ENCODE measurements at regions not wholly inside any gene's neighbourhood (a gene's known extent, or its start where the extent isn't known, plus 50 kb on each side); places are given as distances from the start of the nearest gene placed in this dataset.

- POLR2A ChIA-PET = no interaction called here
- DNase-seq (ENCODE audit: extremely low spot score) = no peak
- TF ChIP-seq, protein P1, sequence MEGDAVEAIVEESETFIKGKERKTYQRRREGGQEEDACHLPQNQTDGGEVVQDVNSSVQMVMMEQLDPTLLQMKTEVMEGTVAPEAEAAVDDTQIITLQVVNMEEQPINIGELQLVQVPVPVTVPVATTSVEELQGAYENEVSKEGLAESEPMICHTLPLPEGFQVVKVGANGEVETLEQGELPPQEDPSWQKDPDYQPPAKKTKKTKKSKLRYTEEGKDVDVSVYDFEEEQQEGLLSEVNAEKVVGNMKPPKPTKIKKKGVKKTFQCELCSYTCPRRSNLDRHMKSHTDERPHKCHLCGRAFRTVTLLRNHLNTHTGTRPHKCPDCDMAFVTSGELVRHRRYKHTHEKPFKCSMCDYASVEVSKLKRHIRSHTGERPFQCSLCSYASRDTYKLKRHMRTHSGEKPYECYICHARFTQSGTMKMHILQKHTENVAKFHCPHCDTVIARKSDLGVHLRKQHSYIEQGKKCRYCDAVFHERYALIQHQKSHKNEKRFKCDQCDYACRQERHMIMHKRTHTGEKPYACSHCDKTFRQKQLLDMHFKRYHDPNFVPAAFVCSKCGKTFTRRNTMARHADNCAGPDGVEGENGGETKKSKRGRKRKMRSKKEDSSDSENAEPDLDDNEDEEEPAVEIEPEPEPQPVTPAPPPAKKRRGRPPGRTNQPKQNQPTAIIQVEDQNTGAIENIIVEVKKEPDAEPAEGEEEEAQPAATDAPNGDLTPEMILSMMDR (IDR thresholded peaks at IDR 0.05; ENCODE audit: control extremely low read depth, extremely low read depth, low read depth, missing control alignments) = no peak
- CTCF ChIA-PET = interaction anchor here (1.7 kb wide), 1 partner anchor 15 kb away, joined by 4 read pairs; no protein-coding TSS in a partner anchor
Measured at GRCh38 chr10:76763376-76763775, 874.2 kb downstream of the KCNMA1 start.

DNA sequence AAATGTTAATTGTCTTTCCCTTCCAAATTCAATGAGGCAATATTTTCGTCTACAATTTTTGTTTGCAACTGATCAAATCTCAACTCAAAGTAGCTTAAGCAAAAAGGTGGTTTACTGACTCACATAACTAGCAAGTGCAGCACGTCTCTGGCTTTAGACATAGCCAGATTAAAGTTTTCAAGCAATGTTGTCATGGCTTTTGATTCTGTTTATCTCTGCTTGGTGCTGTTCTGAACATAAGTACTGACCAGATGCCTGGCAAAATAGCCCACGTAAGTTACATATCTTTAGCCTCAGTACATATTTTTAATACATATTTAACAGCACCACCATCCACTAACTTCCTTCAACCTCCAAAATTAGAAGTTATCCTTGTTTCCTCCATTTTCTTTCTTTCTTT is 877.9 kb downstream of the KCNMA1 start:
- TF ChIP-seq, protein P1 (IDR thresholded peaks at IDR 0.05; ENCODE audit: control extremely low read depth, extremely low read depth, low read depth, missing control alignments) = no peak
- no peak for DNase-seq (ENCODE audit: extremely low spot score)
- ChIA-PET CTCF (no interaction called here), POLR2A (no interaction called here)

- POLR2A ChIA-PET = no interaction called here
- CTCF ChIA-PET = interaction anchor here (1.9 kb wide), 1 partner anchor 11 kb away, joined by 5 read pairs; no protein-coding TSS in a partner anchor
- TF ChIP-seq, protein P1 (IDR thresholded peaks at IDR 0.05; ENCODE audit: control extremely low read depth, extremely low read depth, low read depth, missing control alignments) = no peak
- DNase-seq (ENCODE audit: extremely low spot score) = no peak
Measured at GRCh38 chr10:76743169-76743568, 894.4 kb downstream of the KCNMA1 start.

DNA sequence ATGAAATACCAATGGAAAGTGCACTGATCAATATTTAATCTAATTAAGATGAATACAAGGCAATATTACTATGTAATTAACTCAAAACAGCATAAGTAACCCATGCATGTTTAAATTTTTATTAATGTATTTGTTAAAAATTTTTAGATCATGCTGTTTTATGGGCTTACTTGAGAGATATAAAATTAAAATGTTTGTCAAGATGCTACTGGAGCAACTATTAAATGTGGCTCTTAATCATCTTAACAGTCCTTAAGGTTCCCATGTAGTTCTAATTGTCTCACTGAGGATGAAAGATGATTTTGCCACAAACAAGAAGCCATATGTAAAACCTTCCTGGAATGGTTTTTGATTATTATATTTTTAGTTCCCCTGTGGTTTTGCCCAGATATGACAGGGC is 897.1 kb downstream of the KCNMA1 start:
- ChIA-PET CTCF (no interaction called here), POLR2A (no interaction called here)
- TF ChIP-seq, protein P1 (IDR thresholded peaks at IDR 0.05; ENCODE audit: control extremely low read depth, extremely low read depth, low read depth, missing control alignments) = no peak
- DNase-seq (ENCODE audit: extremely low spot score) = no peak

GRCh38 chr10:76738991-76739390 is 898.6 kb downstream of the KCNMA1 start:
- POLR2A ChIA-PET = no interaction called here
- no peak for DNase-seq (ENCODE audit: extremely low spot score)
- CTCF ChIA-PET = no interaction called here
- TF ChIP-seq, protein P1 (IDR thresholded peaks at IDR 0.05; ENCODE audit: control extremely low read depth, extremely low read depth, low read depth, missing control alignments) = no peak

- TF ChIP-seq, protein P1 (IDR thresholded peaks at IDR 0.05; ENCODE audit: control extremely low read depth, extremely low read depth, low read depth, missing control alignments) = no peak
- POLR2A ChIA-PET = no interaction called here
- DNase-seq (ENCODE audit: extremely low spot score) = no peak
- CTCF ChIA-PET = no interaction called here
Measured at GRCh38 chr10:76736815-76737618, 900.6 kb downstream of the KCNMA1 start.
